IMR-90 (cell line): ENCODE measurements at regions not wholly inside any gene's neighbourhood (a gene's known extent, or its start where the extent isn't known, plus 50 kb on each side); places are given as distances from the start of the nearest gene placed in this dataset.

Experiments
- ATAC-seq: fragments of 200-7000 bp; cut with Tn5 transposase; 2 replicates; pipeline ENCODE4 v1.9.1; 2020; ENCODE audit warnings: low read depth, mild to moderate bottlenecking, moderate library complexity
- BruUV-seq: library from RNA; stranded (reverse); fragments of 400-500 nt; replicated peaks from 2 replicates; lab custom pipeline; 2021; lab: Mats Ljungman, UMichigan
- CTCF ChIA-PET: fragments of 300-600 bp; formaldehyde crosslinking; extraction: SDS; loops from one replicate; lab custom pipeline; 2021; ENCODE audit warnings: antibody characterized with exemption; lab: Yijun Ruan, JAX
- POLR2A ChIA-PET: fragments of 300-600 bp; sonication (Branson Sonifier 250); formaldehyde crosslinking; loops from one replicate; lab custom pipeline; 2022; ENCODE audit warnings: antibody characterized with exemption; ENCODE audit not compliant: unreplicated experiment; lab: Charles Lee
- DNase-seq: peaks from one replicate; pipeline ENCODE4 v3.0.0; 2013
- H2AFZ ChIP-seq: replicated peaks from 2 replicates; pipeline ENCODE3; 2013; ENCODE audit warnings: low read length, mild to moderate bottlenecking; ENCODE audit not compliant: poor library complexity
- H2AK5ac ChIP-seq: 2 replicates; pipeline ENCODE4 v1.6.1; 2013; ENCODE audit warnings: low read depth, low read length, inconsistent platforms
- H2AK9ac ChIP-seq: replicated peaks from 2 replicates; pipeline ENCODE3; 2013; ENCODE audit warnings: mild to moderate bottlenecking, low read depth, low read length, moderate library complexity; ENCODE audit not compliant: poor library complexity
- H2BK120ac ChIP-seq: 2 replicates; pipeline ENCODE4 v1.6.1; 2013; ENCODE audit warnings: low read depth, low read length, inconsistent platforms
- H2BK15ac ChIP-seq: 3 replicates; pipeline ENCODE4 v1.6.1; 2013; ENCODE audit warnings: low read depth, low read length, inconsistent platforms
- H2BK20ac ChIP-seq: 2 replicates; pipeline ENCODE4 v1.6.1; 2013; ENCODE audit warnings: low read depth, mild to moderate bottlenecking, inconsistent platforms, low read length, moderate library complexity
- H2BK5ac ChIP-seq: 2 replicates; pipeline ENCODE4 v1.6.1; 2013; ENCODE audit warnings: mild to moderate bottlenecking, low read depth, low read length, inconsistent platforms; ENCODE audit not compliant: poor library complexity, severe bottlenecking
- H3K14ac ChIP-seq: replicated peaks from 2 replicates; pipeline ENCODE4 v1.6.1; 2013; ENCODE audit warnings: low read depth, low read length, inconsistent platforms
- H3K18ac ChIP-seq: 2 replicates; pipeline ENCODE4 v1.6.1; 2013; ENCODE audit warnings: low read depth, low read length, control low read depth
- H3K23ac ChIP-seq: 2 replicates; pipeline ENCODE4 v1.6.1; 2013; ENCODE audit warnings: low read depth, low read length, inconsistent platforms
- H3K27ac ChIP-seq: 2 replicates; pipeline ENCODE4 v1.5.1; 2013; ENCODE audit warnings: mild to moderate bottlenecking, control low read depth, low read length; ENCODE audit not compliant: insufficient read depth
- H3K27me3 ChIP-seq: 2 replicates; pipeline ENCODE4 v1.6.1; 2013; ENCODE audit warnings: low read length; ENCODE audit not compliant: control insufficient read depth, insufficient read depth
- H3K36me3 ChIP-seq: 2 replicates; pipeline ENCODE4 v1.6.1; 2013; ENCODE audit warnings: low read length, mixed read lengths; ENCODE audit not compliant: control insufficient read depth, insufficient read depth
- H3K4ac ChIP-seq: 2 replicates; pipeline ENCODE4 v1.6.1; 2013; ENCODE audit warnings: low read depth, low read length, inconsistent platforms
- H3K4me1 ChIP-seq: 2 replicates; pipeline ENCODE4 v1.6.1; 2013; ENCODE audit warnings: low read length, mixed read lengths; ENCODE audit not compliant: control insufficient read depth, insufficient read depth
- H3K4me2 ChIP-seq: 2 replicates; pipeline ENCODE4 v1.6.1; 2013; ENCODE audit warnings: low read depth, mild to moderate bottlenecking, control low read depth, low read length, moderate library complexity
- H3K4me3 ChIP-seq: 2 replicates; pipeline ENCODE4 v1.5.1; 2013; ENCODE audit warnings: low read depth, mild to moderate bottlenecking, control low read depth, low read length, moderate library complexity; ENCODE audit not compliant: insufficient read depth
- H3K56ac ChIP-seq: 2 replicates; pipeline ENCODE4 v1.6.1; 2013; ENCODE audit warnings: low read length, inconsistent platforms; ENCODE audit not compliant: insufficient read depth; ENCODE audit errors: extremely low read depth
- H3K79me1 ChIP-seq, 2 experiments: 2 replicates each; pipeline ENCODE4 v1.6.1; 2013; ENCODE audit warnings: low read length in 2 of 2, inconsistent platforms in 1 of 2, low read depth in 1 of 2
- H3K9ac ChIP-seq: 2 replicates; pipeline ENCODE4 v1.6.1; 2013; ENCODE audit warnings: low read depth, low read length, control low read depth
- H3K9me1 ChIP-seq: 2 replicates; pipeline ENCODE4 v1.6.1; 2013; ENCODE audit warnings: low read length, inconsistent platforms; ENCODE audit not compliant: insufficient read depth
- H3K9me3 ChIP-seq: 2 replicates; pipeline ENCODE4 v1.6.1; 2013; ENCODE audit warnings: low read length; ENCODE audit not compliant: control insufficient read depth, insufficient read depth
- H4K20me1 ChIP-seq: 2 replicates; pipeline ENCODE4 v1.6.1; 2013; ENCODE audit warnings: low read length, inconsistent platforms; ENCODE audit not compliant: insufficient read depth
- H4K5ac ChIP-seq: 2 replicates; pipeline ENCODE4 v1.6.1; 2013; ENCODE audit warnings: mild to moderate bottlenecking, low read depth, low read length, control low read depth
- H4K8ac ChIP-seq, 2 experiments: 2 replicates each; pipeline ENCODE4 v1.6.1; 2013; ENCODE audit warnings: low read depth in 2 of 2, low read length in 2 of 2, control low read depth in 1 of 2, inconsistent platforms in 1 of 2
- H4K91ac ChIP-seq: 2 replicates; pipeline ENCODE4 v1.6.1; 2013; ENCODE audit warnings: low read depth, low read length, inconsistent platforms; ENCODE audit not compliant: insufficient read depth
- BHLHE40 ChIP-seq: fragments of 150-350 bp; IDR thresholded peaks from 2 replicates; pipeline ENCODE4 v1.6.1; 2016; ENCODE audit warnings: mild to moderate bottlenecking, low read depth, low read length
- CEBPB ChIP-seq: IDR thresholded peaks from 2 replicates; pipeline ENCODE4 v1.6.1; 2012; ENCODE audit warnings: low read depth, low read length, improper control_type of control experiment
- CHD1 ChIP-seq: IDR thresholded peaks from 2 replicates; pipeline ENCODE4 v1.6.1; 2012; ENCODE audit warnings: low read depth, low read length, improper control_type of control experiment
- FOS ChIP-seq: fragments of 150-350 bp; IDR thresholded peaks from 2 replicates; pipeline ENCODE4 v1.6.1; 2016; ENCODE audit warnings: low read depth, low read length
- MAFK ChIP-seq: IDR thresholded peaks from 2 replicates; pipeline ENCODE4 v1.6.1; 2012; ENCODE audit warnings: low read depth, low read length, improper control_type of control experiment
- MAZ ChIP-seq: IDR thresholded peaks from 2 replicates; pipeline ENCODE4 v1.6.1; 2012; ENCODE audit warnings: low read depth, mild to moderate bottlenecking, low read length, improper control_type of control experiment, moderate library complexity, borderline replicate concordance
- NFE2L2 ChIP-seq: fragments of 150-350 bp; IDR thresholded peaks from 2 replicates; pipeline ENCODE4 v1.6.1; 2016; ENCODE audit warnings: low read depth, mild to moderate bottlenecking, low read length
- POLR2A ChIP-seq: IDR thresholded peaks from 2 replicates; pipeline ENCODE4 v1.6.1; 2012; ENCODE audit warnings: mild to moderate bottlenecking, low read depth, low read length
- RAD21 ChIP-seq: IDR thresholded peaks from 2 replicates; pipeline ENCODE4 v1.6.1; 2012; ENCODE audit warnings: low read length, improper control_type of control experiment
- RCOR1 ChIP-seq: IDR thresholded peaks from 2 replicates; pipeline ENCODE4 v1.6.1; 2012; ENCODE audit warnings: mild to moderate bottlenecking, low read length, improper control_type of control experiment; ENCODE audit not compliant: insufficient replicate concordance
- RFX5 ChIP-seq: IDR thresholded peaks from 2 replicates; pipeline ENCODE4 v1.8.0; 2012; ENCODE audit warnings: low read depth, mild to moderate bottlenecking, low read length, moderate library complexity
- SMC3 ChIP-seq: fragments of 150-350 bp; IDR thresholded peaks from 2 replicates; pipeline ENCODE4 v1.6.1; 2016; ENCODE audit warnings: low read depth, mild to moderate bottlenecking, antibody characterized with exemption, low read length, moderate library complexity
- WGBS, 2 experiments: methylation state at CpG; one replicate each; pipeline versions ENCODE4 v1.1.5 to v1.1.7; 2013; ENCODE audit warnings: missing lambda C conversion rate in 2 of 2; ENCODE audit not compliant: insufficient read length in 1 of 2; ENCODE audit errors: extremely low coverage in 2 of 2; 5-methylcytosine and 5-hydroxymethylcytosine counted together
- dilution Hi-C: fragments of 300-500 bp; cut with HindIII; formaldehyde crosslinking; loops from one replicate; pipeline ENCODE4 v1.14.3; 2018; ENCODE audit warnings: low sequenced_read_pairs; ENCODE audit not compliant: unreplicated experiment
- in situ Hi-C: fragments of 300-500 bp; cut with MboI; formaldehyde crosslinking; loops from 3 replicates; pipeline ENCODE4 v1.14.3; 2019; ENCODE audit warnings: low sequenced_read_pairs, inconsistent platforms, mixed read lengths
- intact Hi-C: fragments of 100-400 bp; cut with micrococcal nuclease; formaldehyde crosslinking; loops from 2 replicates; pipeline ENCODE4 v1.10.0; 2022
- TF ChIP-seq, protein P1 (sequence below): conservative IDR thresholded peaks from 2 replicates; pipeline ENCODE4 v1.5.1; 2012; ENCODE audit warnings: mild to moderate bottlenecking, low read depth, low read length, improper control_type of control experiment
- TF ChIP-seq, protein P2 (sequence below): fragments of 150-350 bp; IDR thresholded peaks from 2 replicates; pipeline ENCODE4 v1.6.1; 2016; ENCODE audit warnings: low read depth, mild to moderate bottlenecking, low read length, moderate library complexity, borderline replicate concordance

DNA sequence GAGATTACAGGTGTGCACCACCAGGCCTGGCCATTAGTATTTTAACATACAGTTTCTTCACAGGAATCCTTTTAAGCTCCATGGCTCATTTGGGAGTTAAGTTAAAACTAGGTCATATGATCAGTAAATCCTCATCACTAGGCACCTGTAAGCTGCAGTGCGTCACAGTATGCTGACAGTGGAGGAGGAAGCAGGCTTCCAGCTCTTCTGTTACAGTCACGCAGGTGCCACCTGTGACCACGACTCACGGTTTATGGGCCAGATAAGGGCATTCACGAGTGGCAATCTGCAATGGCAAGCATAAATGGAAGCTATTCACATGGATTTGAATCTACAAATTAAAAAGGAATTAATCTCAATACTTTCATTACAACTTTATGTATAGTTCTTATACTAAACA, 129.4 kb upstream of the BCOR start:
- DNase-seq (no peak), ATAC-seq (no peak)
- ChIA-PET POLR2A (interaction anchor here (0.6 kb wide), 1 partner anchor 117 kb away, joined by 4 read pairs; no protein-coding TSS in a partner anchor), CTCF (no interaction called here)
- Histone ChIP-seq H3K36me3 (no peaks in the 10 kb centered on the region), H2AK5ac (no peak overlapping the region), H4K91ac (no peak overlapping the region), H3K9ac (no peak overlapping the region), H4K20me1 (no peaks in the 10 kb centered on the region), H2BK20ac (no peak overlapping the region), H3K4me3 (no peak overlapping the region), H3K14ac (no peak overlapping the region), H3K18ac (no peak overlapping the region), H3K27me3 (peaks cover 2% of the 10 kb centered on the region; the same call in 1 of the 2 replicates), H3K56ac (no peak overlapping the region), H3K23ac (no peak overlapping the region), H3K9me1 (no peaks in the 10 kb centered on the region), H3K27ac (no peak overlapping the region), H2BK5ac (no peak overlapping the region), H4K8ac (no peak overlapping the region), H4K5ac (no peak overlapping the region), H2AFZ (no peak overlapping the region), H3K79me1 (no peaks in the 10 kb centered on the region), H2BK15ac (no peak overlapping the region), H2AK9ac (no peak overlapping the region), H2BK120ac (no peak overlapping the region), H3K4me2 (no peak overlapping the region), H3K4ac (no peak overlapping the region), H3K9me3 (peaks cover 3% of the 10 kb centered on the region; the same call in 1 of the 2 replicates), H3K4me1 (no peaks in the 10 kb centered on the region)
- in situ Hi-C loops: no loop called here
- no TSS peak for BruUV-seq
- intact Hi-C loops: no loop called here
- WGBS, 2 experiments: 100% methylated on average over 1 of the region's 5 CpGs; no CpG with 5 or more reads in 1 of the 2 experiments
- TF ChIP-seq RFX5 (no peak), SMC3 (no peak), RCOR1 (no peak), CHD1 (no peak), NFE2L2 (no peak), MAFK (no peak), CEBPB (no peak), BHLHE40 (no peak), MAZ (no peak), RAD21 (no peak), POLR2A (no peak), FOS (no peak)
- TF ChIP-seq, protein P1, sequence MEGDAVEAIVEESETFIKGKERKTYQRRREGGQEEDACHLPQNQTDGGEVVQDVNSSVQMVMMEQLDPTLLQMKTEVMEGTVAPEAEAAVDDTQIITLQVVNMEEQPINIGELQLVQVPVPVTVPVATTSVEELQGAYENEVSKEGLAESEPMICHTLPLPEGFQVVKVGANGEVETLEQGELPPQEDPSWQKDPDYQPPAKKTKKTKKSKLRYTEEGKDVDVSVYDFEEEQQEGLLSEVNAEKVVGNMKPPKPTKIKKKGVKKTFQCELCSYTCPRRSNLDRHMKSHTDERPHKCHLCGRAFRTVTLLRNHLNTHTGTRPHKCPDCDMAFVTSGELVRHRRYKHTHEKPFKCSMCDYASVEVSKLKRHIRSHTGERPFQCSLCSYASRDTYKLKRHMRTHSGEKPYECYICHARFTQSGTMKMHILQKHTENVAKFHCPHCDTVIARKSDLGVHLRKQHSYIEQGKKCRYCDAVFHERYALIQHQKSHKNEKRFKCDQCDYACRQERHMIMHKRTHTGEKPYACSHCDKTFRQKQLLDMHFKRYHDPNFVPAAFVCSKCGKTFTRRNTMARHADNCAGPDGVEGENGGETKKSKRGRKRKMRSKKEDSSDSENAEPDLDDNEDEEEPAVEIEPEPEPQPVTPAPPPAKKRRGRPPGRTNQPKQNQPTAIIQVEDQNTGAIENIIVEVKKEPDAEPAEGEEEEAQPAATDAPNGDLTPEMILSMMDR: no peak
- TF ChIP-seq, protein P2, sequence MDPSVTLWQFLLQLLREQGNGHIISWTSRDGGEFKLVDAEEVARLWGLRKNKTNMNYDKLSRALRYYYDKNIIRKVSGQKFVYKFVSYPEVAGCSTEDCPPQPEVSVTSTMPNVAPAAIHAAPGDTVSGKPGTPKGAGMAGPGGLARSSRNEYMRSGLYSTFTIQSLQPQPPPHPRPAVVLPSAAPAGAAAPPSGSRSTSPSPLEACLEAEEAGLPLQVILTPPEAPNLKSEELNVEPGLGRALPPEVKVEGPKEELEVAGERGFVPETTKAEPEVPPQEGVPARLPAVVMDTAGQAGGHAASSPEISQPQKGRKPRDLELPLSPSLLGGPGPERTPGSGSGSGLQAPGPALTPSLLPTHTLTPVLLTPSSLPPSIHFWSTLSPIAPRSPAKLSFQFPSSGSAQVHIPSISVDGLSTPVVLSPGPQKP: no peak
- dilution Hi-C loops: no loop called here
